ENCODE measurements at regions not wholly inside any gene's neighbourhood (a gene's known extent, or its start where the extent isn't known, plus 50 kb on each side); places are given as distances from the start of the nearest gene placed in this dataset.

DNA sequence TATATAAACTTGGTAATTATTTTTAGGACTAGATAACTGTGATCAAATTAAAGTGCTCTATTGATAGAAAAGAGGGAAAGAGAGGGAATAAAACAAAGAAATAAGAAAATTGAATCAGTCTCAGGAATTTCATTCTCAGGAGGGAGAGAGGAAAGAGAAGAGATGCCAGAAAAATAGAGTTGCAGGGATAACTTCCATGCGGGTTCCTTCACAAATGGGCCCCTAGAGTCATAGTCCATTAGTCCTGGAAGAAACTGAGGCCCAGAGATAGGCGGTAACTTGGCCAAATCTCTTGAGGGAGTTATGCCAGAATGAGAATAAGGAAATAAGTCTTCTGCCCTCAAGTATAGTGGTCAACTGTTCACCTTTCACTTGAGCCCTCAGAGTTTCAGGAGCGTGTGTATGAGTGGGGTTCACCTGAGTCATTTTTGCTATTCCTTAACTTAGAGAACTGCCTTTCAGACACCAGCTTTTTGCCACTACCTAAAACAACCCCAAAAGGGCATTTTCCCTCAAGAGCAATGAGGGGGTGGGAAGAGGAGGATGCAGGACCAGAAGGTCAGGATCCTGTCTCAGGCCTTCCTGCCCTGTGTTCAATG, 192.6 kb downstream of the MEX3B start:
- TF ChIP-seq POLR2A (IDR thresholded peaks at IDR 0.05; ENCODE audit: low read depth, low read length) = no peak
- TF ChIP-seq POLR2AphosphoS5 (IDR thresholded peaks at IDR 0.05; ENCODE audit: low read depth, low read length) = no peak
